MM.1S (cell line): ENCODE measurements at regions not wholly inside any gene's neighbourhood (a gene's known extent, or its start where the extent isn't known, plus 50 kb on each side); places are given as distances from the start of the nearest gene placed in this dataset.

Source experiments
- EZH2phosphoT487 ChIP-seq: fragments of 300-600 bp; sonication (generic); IDR thresholded peaks from 2 replicates; pipeline ENCODE4 v1.6.1; 2018; ENCODE audit warnings: antibody characterized with exemption, low read length
- TF ChIP-seq, protein P1 (sequence below): fragments of 300-600 bp; sonication (generic); IDR thresholded peaks from 2 replicates; pipeline ENCODE4 v1.5.1; 2016; ENCODE audit warnings: antibody characterized with exemption, low read length, mixed read lengths

DNA sequence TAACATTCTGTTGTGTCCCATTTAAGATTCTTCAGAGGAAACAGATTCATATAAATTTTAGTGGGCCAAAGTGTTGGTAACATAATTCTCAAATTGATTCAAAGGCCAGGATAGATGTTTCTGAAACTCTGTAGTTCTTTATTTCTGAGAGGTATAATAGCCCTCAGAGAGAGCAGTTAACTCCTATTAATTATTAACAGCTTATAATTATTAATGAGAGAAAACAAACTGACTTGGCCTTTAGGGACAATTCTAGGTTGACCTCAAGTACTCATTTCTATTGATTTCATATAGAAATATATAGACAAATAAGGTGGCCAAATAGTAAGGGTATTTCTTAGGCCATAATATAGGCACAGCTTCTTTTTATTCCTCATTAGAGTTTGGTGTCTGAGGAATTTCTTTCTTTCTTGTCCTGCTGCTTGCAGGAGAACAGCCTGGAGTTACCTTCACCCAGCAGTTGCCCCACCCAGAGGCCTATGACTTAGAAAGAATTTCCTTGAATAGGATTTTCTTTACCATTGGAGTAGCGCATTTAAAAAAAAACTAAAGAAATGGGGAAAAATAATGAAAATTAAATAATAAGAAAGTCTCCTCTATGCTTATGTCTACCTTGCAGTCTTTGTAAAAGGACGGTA, 1430.1 kb upstream of the SPRY2 start:
- no peak for TF ChIP-seq EZH2phosphoT487
- TF ChIP-seq, protein P1, sequence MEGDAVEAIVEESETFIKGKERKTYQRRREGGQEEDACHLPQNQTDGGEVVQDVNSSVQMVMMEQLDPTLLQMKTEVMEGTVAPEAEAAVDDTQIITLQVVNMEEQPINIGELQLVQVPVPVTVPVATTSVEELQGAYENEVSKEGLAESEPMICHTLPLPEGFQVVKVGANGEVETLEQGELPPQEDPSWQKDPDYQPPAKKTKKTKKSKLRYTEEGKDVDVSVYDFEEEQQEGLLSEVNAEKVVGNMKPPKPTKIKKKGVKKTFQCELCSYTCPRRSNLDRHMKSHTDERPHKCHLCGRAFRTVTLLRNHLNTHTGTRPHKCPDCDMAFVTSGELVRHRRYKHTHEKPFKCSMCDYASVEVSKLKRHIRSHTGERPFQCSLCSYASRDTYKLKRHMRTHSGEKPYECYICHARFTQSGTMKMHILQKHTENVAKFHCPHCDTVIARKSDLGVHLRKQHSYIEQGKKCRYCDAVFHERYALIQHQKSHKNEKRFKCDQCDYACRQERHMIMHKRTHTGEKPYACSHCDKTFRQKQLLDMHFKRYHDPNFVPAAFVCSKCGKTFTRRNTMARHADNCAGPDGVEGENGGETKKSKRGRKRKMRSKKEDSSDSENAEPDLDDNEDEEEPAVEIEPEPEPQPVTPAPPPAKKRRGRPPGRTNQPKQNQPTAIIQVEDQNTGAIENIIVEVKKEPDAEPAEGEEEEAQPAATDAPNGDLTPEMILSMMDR: no peak
